ENCODE measurements at regions not wholly inside any gene's neighbourhood (a gene's known extent, or its start where the extent isn't known, plus 50 kb on each side); places are given as distances from the start of the nearest gene placed in this dataset.

DNA sequence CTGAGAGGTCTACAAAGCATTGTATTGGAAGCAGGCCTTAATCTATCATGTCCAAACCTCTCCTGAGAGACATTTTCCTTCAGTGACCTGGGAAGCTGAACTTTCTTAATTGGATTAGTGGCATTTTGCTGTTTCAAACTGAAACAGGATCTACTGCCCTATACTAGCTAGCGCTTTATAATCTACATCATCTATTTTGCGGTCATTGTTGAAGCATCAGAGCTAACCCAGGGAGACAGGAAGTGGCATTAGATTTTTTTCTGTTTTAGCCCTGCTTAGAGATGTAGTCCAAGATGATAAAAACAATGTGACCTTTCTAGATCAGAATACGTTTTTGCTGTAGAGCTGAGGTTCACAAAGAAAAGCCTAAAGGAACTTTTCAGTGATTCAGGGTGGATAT lies 147.4 kb upstream of the AGR3 start:
- TF ChIP-seq POLR2A (IDR thresholded peaks at IDR 0.05), result no peak
- TF ChIP-seq, protein P1, sequence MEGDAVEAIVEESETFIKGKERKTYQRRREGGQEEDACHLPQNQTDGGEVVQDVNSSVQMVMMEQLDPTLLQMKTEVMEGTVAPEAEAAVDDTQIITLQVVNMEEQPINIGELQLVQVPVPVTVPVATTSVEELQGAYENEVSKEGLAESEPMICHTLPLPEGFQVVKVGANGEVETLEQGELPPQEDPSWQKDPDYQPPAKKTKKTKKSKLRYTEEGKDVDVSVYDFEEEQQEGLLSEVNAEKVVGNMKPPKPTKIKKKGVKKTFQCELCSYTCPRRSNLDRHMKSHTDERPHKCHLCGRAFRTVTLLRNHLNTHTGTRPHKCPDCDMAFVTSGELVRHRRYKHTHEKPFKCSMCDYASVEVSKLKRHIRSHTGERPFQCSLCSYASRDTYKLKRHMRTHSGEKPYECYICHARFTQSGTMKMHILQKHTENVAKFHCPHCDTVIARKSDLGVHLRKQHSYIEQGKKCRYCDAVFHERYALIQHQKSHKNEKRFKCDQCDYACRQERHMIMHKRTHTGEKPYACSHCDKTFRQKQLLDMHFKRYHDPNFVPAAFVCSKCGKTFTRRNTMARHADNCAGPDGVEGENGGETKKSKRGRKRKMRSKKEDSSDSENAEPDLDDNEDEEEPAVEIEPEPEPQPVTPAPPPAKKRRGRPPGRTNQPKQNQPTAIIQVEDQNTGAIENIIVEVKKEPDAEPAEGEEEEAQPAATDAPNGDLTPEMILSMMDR (IDR thresholded peaks at IDR 0.05), result no peak
- intact Hi-C loops (cut with DNase I), result no loop called here
- Histone ChIP-seq H3K4me3 (no peak overlapping the region), H3K27me3 (no peaks in the 10 kb centered on the region), H3K4me1 (replicated peaks in 1 of 2) (no peaks in the 10 kb centered on the region), H3K27ac (no peak overlapping the region), H3K9me3 (replicated peaks in 1 of 3) (no peaks in the 10 kb centered on the region), H3K36me3 (replicated peaks in 1 of 2) (no peaks in the 10 kb centered on the region)
- 73 to 82% (median 76%) methylated on average over 3 of the region's 3 CpGs for WGBS, 4 donors
- no peak for DNase-seq

DNA sequence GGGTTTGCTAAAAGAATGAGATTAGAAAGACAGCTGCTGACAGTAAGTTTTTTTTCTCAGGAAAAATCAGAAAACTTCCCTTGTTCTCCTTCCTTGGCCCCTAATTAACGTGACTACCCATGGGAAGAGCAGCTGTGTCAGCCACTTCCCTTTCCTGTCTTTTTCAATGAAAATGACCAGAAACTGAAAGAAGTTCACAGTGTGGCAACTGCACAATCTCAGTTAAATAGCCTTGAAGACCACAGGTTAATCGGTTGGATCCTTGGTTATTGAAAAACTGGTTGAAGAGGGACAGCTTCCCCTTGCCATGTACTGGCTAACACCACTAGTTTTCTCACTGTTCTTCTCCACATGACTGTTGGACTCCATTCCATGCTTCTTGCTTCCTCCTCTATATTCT lies 148.8 kb upstream of the AGR3 start:
- WGBS, 4 donors, result 51 to 61% (median 56%) methylated on average over 2 of the region's 2 CpGs
- Histone ChIP-seq H3K4me1 (replicated peaks in 1 of 2) (no peaks in the 10 kb centered on the region), H3K9me3 (replicated peaks in 1 of 3) (no peaks in the 10 kb centered on the region), H3K36me3 (replicated peaks in 1 of 2) (no peaks in the 10 kb centered on the region), H3K4me3 (no peak overlapping the region), H3K27me3 (no peaks in the 10 kb centered on the region), H3K27ac (peak overlapping the region in 1 of 5 donors; percentile 13)
- TF ChIP-seq, protein P1 (IDR thresholded peaks at IDR 0.05), result no peak
- no peak for TF ChIP-seq POLR2A (IDR thresholded peaks at IDR 0.05)
- DNase-seq, result no peak
- intact Hi-C loops (cut with DNase I), result no loop called here

DNA sequence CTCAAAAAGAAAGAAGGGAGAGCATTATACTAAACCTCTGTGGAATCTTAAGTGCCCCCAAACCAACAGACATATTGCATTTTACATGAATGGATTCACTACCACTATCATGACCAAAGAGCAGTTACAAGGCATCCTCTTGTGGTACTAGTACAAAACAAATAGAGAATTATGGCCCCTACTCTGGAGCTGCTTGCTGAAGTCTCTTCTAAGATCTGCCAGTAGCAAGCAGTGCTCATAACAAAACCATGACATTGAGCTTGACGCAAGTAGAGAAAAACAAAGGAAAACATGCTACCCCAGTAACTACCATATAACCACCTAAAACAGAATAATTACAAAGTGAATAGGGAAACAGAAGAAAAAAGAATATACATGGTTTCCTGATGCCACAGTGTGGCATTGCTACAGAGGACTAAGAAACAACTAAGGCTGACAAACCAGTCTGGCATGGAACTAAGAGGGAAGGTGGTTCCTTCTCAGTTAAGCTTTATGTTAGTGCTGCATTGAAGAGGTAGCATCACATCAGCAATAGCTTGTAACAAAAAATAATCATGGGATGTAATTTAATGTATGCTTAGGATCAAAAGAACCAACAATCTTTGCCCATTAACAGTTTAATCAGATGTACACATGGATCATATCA lies 150.2 kb upstream of the AGR3 start:
- TF ChIP-seq, protein P1 (IDR thresholded peaks at IDR 0.05), result no peak
- no peak for TF ChIP-seq POLR2A (IDR thresholded peaks at IDR 0.05)
- WGBS, 4 donors, result 91 to 100% (median 99%) methylated on average over 1 of the region's 1 CpG
- Histone ChIP-seq H3K4me1 (replicated peaks in 1 of 2) (no peaks in the 10 kb centered on the region), H3K9me3 (replicated peaks in 1 of 3) (no peaks in the 10 kb centered on the region), H3K4me3 (no peak overlapping the region), H3K36me3 (replicated peaks in 1 of 2) (no peaks in the 10 kb centered on the region), H3K27me3 (no peaks in the 10 kb centered on the region), H3K27ac (no peak overlapping the region)
- DNase-seq, result no peak
- intact Hi-C loops (cut with DNase I), result no loop called here

DNA sequence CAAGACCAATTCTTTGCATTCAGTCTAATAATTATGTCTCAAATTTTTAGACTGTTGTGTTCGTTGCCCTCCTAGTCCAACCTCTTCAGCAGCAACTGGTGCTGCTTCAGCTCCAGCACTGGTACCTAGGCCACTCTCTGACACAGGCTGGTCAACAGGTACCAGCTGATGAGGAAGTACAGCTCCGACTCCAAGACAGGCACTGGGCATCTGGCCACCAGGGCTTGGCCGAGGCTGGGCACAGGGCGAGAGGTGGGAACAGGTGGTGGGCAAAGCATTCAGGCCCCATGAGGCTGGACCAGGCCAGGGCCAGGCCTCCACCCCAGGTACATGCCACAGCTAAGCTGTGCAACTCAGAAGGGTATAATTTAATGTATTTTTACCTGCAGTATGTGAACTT lies 151.5 kb upstream of the AGR3 start:
- H3K4me1 ChIP-seq (replicated peaks in 1 of 2), result no peaks in the 10 kb centered on the region
- H3K27me3 ChIP-seq, result no peaks in the 10 kb centered on the region
- H3K4me3 ChIP-seq, result no peak overlapping the region
- H3K9me3 ChIP-seq (replicated peaks in 1 of 3), result no peaks in the 10 kb centered on the region
- no peak overlapping the region for H3K27ac ChIP-seq
- WGBS, 4 donors, result 86 to 95% (median 91%) methylated on average over 4 of the region's 4 CpGs
- DNase-seq, result no peak
- intact Hi-C loops (cut with DNase I), result no loop called here
- TF ChIP-seq, protein P1 (IDR thresholded peaks at IDR 0.05), result no peak
- no peak for TF ChIP-seq POLR2A (IDR thresholded peaks at IDR 0.05)
- H3K36me3 ChIP-seq (replicated peaks in 1 of 2), result no peaks in the 10 kb centered on the region

Measured in adrenal gland (tissue), 9 donors.